HG03045 (cell line): ENCODE measurements at regions not wholly inside any gene's neighbourhood (a gene's known extent, or its start where the extent isn't known, plus 50 kb on each side); places are given as distances from the start of the nearest gene placed in this dataset.

Experiments used
- ATAC-seq: cut with Tn5 transposase; IDR thresholded peaks from one replicate; pipeline ENCODE4 v1.9.1; 2021; ENCODE audit warnings: mild to moderate bottlenecking, moderate library complexity; ENCODE audit not compliant: unreplicated experiment

DNA sequence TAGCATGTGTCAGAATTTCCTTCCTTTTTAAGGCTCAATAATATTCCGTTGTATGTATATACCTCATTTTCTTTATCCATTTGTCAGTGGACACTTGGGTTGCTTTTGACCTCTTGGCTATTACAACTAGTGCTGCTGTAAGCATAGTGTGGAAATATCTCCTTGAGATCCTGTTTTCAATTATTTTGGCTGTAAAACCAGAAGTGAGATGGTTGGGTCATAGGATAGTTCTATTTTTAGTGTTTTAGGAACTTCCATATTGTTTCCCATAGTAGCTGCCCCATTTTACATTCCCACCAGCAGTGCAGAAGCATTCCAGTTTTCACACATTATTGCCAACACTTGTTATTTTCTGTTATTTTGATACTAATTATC is 70.4 kb upstream of the C15orf39 start:
- ATAC-seq, result no peak

DNA sequence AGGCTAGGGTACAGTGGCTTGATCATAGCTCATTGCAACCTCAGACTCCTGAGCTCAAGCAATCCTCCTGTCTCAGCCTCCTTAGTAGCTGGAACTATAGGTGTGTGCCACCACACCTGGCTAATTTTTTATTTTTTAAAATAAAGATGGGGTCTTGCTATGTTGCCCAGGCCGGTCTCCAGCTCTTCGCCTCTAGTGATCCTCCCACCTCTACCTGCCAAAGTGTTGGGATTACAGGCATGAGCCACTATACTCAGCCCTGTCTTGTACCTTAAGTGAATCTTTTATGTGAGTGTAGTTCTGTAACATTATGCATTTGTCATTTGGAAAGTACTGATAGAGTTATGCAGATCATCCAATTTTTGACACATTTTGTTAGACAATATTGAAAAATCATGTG is 66.9 kb upstream of the C15orf39 start:
- ATAC-seq, result no peak

DNA sequence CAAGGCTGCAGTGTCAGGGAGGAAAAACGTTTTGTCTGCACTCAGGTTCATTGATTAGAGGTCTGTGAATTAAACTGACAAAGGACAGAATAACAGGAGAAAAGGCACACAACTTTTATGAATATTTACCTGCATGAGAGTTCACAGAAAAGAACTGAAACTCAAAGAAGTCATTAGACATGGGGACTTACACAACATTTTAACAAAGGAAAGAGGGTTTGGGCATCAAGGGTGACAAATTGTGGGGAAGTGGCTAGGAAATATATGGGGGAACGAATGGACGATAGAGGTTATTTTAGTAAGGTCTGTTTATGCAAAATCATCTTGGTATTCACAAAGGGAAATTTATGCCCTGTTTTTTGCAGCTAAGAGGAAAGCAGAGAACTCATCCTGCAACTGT is 65.6 kb upstream of the C15orf39 start:
- no peak for ATAC-seq

DNA sequence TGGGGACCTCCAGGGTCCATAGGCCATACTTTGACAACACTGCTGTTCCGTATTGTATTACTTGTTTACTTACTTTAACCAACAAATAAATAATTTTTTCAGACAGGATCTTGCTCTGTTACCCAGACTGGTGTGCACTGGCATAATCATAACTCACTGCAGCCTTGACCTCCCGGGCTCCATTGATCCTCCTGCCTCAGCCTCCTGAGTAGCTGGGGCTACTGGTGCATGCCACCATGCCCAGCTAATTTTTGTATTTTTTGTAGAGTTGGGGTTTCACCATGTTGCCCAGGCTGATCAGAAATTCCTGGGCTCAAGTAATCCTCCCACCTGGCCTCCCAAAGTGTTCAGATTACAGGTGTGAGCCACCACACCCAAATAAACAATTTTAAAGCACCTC is 64.9 kb upstream of the C15orf39 start:
- ATAC-seq, result no peak

DNA sequence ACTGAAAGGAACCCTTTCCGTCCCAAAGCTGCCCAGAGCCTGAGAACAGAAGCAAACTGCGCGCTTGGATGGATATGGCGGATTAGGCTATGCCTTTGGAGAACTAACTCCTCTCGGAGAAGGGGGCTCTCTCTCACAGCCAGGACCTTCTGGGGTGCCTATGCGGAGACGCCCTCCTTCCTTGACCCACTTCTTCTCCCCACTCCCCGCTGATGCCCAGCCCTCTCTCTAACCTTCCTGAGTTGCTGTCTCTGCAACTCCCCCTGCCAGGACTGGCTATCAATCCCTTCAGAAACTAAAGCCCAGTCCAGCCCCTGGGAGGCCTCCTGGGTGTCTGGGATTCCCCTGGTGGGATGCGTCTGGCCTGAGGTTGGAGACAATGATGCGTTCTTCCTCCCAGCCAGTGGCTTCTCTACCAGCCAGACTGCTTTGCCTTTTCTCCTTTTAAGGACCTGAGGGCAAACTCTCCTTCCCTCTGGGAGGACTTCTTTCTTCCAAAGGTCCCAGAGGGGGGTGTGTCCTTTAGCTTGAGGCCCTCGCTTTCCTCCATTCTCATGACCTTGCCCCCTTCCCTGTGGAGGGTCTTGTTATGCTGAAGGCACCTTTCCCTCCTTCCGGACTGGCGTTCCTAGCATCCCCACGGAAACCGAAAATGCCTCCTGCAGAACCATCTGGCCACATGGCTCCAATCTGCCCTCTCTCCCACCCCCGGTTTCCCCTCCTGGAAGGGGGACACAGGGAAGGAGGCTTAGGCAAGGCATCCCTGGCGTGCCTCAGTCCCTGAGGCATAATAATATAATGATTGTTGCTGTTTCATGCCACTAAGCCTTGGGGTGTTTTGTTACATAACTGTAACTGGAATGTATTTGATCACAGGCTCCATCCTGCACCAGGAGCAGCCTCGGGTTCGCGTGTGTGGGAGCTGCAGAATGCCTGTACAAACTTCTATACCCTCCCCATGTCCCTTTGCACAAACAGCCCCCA is 63.4 kb upstream of the C15orf39 start:
- no peak for ATAC-seq

DNA sequence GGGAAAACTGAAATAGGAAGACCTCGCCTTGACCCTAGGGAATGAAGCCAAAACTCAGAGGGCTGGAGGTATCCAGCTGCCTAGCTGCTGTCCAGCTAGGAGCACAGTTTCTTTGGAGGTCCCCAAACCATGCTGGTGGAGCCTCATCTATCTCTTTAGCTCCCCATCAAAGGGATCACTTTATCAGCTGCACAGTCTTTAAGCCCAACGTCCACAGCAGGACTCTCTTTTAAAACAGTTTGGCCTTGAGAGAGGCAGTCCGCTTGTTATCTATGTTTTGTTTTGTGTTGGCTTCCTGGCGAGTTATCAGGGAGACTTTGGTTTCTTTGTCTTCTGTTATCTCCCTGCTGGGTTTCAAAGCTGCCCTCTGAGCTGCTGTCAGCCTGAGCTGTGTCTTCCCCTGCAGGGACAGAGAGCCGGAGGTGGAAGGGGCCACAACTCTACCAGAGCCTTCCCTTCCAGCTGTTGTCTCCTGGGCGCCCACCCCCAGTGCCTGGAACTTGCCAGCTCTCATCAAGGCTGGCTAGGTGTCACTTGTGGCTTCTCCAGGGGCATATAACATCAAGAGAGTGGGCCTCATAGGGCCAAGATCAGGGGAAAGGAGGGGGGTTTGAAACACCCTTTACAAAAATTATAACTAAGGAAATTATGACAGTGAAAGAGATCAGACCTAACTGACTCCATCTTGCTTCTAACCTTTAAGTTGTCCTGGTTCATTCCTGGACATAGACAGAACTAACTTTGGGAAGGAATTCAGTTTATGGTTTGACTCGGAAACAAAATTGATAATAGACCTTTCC is 61.4 kb upstream of the C15orf39 start:
- no peak for ATAC-seq

DNA sequence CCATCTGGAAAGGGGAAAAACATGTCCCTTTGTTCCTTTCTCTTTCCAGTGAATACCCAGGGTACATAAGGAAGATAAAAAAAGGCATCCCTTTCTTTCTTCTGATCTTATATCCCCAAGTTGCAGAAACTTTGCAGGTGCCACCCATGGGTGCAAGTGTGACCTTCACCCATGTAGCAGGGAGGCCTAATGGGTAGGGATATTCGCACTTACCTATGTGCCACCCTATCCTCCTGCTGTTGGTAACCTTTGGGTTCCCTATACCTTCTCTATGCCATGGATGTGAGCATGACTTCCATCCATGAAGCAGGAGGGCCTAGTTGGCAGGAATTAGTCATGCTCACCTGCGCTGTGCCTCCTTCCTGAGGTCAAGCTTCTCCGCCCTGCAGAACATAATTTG is 59.2 kb upstream of the C15orf39 start:
- no peak for ATAC-seq

DNA sequence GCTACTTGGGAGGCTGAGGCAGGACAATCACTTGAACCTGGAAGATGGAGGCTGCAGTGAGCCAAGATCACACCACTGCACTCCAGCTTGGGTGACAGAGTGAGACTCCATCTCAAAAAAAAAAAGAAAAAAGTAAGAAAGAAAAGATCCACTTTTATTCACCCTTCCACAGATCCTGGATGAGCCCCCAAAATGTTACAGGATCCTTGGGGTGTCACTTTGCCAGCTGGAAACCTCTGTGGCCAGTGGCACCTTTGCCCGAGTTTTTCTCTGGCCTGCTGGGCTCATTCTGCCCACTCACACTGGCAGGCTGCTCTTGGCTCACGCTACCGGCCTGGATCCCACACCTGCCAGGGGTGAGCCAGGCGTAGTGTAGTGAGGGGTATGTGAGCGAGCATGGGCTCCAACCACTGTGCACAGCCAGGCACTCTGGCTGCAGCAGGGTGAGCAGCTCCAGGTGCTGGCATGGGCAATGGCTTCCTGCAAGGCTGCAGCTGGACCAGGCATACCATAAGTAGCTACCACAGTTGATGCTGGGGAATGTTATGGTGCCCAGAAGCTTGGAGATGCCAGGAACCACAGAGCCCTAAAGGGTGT is 57.8 kb upstream of the C15orf39 start:
- no peak for ATAC-seq

DNA sequence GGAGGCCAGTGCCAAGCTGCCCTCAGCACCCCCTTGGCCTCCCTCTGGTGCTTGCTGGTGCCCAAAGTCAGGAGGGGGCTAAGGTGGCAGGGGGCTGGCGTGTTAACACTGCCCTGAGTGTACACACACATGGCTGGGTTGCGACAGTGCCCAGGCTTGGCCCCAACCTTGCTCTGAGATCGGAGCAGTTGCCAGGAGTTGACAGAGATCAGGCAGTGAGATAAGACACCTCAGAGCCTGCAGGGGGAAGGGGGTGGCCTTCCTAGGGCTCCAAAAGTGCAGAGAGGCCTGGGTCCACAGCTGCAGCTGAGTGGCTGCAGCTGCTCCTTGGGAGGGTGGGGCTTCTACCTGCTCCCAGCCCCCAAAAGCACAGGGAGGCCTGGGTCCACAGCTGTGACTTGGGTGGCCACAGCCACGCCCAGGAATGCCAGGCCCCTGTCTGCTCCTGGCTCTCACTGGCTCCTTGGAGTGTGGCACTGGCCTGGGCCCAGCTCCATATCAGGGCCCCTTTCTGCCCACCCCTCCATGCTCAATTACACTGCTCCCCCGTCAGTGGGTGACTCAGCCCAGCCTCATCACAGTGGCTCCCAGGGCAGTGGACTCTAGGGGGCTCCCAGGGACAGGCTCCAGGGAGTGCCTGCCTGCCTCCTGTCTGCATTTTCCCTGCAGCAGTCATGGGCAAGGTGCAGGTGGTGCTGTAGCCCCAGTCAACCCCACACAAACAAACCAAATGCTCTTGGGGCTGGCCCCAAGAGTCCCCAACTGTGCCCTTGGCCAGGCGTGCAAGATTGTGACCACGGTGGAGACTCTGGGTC is 56.4 kb upstream of the C15orf39 start:
- ATAC-seq, result no peak

DNA sequence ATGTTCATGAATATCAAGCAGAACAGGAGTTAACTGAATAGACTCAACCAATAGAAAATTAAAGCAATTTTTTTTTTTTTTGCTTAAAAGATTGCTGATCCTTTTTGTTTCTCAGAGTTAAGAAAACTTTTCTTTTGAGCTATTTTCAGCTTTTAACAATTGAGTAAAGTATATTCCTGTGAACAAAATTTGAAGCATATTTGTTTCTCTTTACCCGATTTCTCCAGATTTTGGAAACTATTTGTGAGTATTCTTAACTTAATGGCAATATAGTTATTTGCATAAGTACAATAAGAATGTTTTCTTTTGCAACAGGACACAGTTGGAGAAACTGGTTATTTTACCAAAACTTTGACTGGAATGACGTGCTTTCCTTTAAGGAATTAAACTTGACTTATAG is 53.4 kb upstream of the C15orf39 start:
- ATAC-seq, result no peak

DNA sequence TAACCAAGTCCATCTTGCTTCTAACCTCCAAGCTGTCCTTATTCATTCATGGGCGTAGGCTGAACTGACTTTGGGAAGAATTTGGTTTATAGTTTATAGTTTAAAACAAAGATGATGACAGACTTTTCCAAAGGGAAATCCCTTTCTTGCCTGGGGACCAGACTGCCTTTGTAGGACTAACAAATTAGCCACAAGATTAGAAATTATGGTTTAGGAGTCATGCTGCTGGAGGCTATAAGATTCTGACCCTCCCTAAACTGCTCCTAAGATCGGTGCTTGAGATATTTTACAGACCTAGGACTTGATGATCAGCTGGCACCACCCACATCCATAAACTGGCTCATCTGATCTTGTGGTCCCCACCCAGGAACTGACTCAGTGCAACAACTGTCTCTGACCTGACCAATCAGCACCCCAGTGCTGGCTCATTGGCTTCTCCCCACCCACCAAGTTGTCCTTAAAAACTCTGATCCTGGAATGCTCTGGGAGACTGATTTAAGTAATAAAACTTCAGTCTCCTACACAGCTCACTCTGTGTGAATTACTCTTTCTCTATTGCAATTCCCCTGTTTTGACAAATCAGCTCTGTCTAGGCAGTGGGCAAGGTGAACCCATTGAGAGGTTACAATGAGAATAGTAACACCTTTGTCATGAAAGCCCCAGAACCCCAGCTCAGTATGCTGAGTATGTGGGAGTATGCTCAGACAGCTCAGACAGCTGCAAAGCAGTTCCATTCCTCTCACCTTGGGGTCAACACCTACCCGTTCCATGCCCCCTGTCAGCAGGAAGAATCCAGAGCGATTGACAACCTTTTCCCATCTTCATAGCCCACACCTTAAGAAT is 51.6 kb upstream of the C15orf39 start:
- no peak for ATAC-seq

DNA sequence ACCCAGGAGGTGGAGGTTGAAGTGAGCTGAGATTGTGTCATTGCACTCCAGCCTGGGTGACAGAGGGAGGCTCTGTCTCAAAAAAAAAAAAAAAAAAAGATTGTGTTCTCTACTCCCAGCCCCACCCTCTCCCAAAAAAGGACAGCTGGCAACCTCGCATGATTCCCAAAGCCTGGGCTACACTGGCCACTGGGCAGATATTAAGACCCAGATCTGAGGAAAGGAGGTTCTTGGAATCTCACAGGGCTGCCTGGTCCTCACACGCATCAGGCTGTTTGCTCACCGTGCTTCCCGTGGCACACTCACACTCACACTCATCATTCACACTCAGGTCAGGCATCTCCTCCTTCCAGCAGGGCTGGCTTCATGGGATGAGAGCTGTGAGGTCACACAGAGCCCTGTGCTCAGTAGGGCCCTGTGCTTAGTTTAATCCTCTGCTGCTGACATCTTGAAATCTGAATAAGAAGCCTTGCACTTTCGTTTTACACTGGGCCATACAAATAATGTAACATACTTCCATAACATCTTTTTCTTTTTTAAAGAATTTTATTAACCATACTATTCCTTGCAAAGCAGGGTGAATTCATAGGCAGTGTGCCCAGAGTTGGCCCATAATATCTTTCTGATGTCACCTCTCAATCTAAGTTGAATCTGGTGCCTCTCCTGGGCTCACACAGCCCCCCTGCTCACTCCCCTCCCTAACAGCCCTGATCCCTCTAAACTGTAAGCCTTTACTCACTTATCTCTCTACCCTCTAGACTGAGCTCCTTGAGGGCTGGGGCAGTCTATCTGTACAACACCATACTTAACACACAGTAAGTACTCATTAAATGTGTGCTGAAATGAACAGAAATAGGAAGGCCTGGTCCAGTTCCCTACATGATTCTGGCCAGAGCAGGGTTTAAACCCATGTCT is 50.2 kb upstream of the C15orf39 start:
- no peak for ATAC-seq
